OCI-LY1 (cell line): ENCODE measurements at regions not wholly inside any gene's neighbourhood (a gene's known extent, or its start where the extent isn't known, plus 50 kb on each side); places are given as distances from the start of the nearest gene placed in this dataset.

ENCODE experiments used
- CTCF ChIP-seq: fragments of 200-600 bp; sonication (generic), shearing (Covaris generic); IDR thresholded peaks from 2 replicates; pipeline ENCODE4 v1.5.1; 2017; ENCODE audit warnings: mild to moderate bottlenecking, antibody characterized with exemption, low read length, moderate library complexity, mixed read lengths
- EZH2 ChIP-seq: fragments of 200-600 bp; sonication (generic), shearing (Covaris generic); IDR thresholded peaks from 2 replicates; pipeline ENCODE4 v1.8.0; 2017; ENCODE audit warnings: borderline replicate concordance, mixed run types, mild to moderate bottlenecking, antibody characterized with exemption, low read length, moderate library complexity, mixed read lengths

GRCh38 chr7:69426705-69427104 is 171.6 kb upstream of the AUTS2 start:
- TF ChIP-seq CTCF (no peak), EZH2 (no peak)
